ENCODE measurements at regions not wholly inside any gene's neighbourhood (a gene's known extent, or its start where the extent isn't known, plus 50 kb on each side); places are given as distances from the start of the nearest gene placed in this dataset.

- no peak overlapping the region for H3K9ac ChIP-seq (ENCODE audit: low read length)
- H3K36me3 ChIP-seq (ENCODE audit: control insufficient read depth, insufficient read depth, low read length) = no peaks in the 10 kb centered on the region
- no peak overlapping the region for H3K4me3 ChIP-seq (ENCODE audit: low read length)
- H3K27me3 ChIP-seq (ENCODE audit: control insufficient read depth, insufficient read depth, low read length) = no peaks in the 10 kb centered on the region
- no peak overlapping the region for H3K27ac ChIP-seq (ENCODE audit: low read depth, low read length)
- no peaks in the 10 kb centered on the region for H3K4me1 ChIP-seq (ENCODE audit: control insufficient read depth, insufficient read depth, low read length)
Measured at GRCh38 chr2:181772777-181773176, 92.5 kb upstream of the NEUROD1 start.

- no peaks in the 10 kb centered on the region for H3K36me3 ChIP-seq (ENCODE audit: control insufficient read depth, insufficient read depth, low read length)
- no peaks in the 10 kb centered on the region for H3K4me1 ChIP-seq (ENCODE audit: control insufficient read depth, insufficient read depth, low read length)
- H3K9ac ChIP-seq (ENCODE audit: low read length) = no peak overlapping the region
- H3K27ac ChIP-seq (ENCODE audit: low read depth, low read length) = no peak overlapping the region
- no peaks in the 10 kb centered on the region for H3K27me3 ChIP-seq (ENCODE audit: control insufficient read depth, insufficient read depth, low read length)
- no peak overlapping the region for H3K4me3 ChIP-seq (ENCODE audit: low read length)
Measured at GRCh38 chr2:181774685-181775084, 94.4 kb upstream of the NEUROD1 start.

GRCh38 chr2:181776336-181776735 is 96.0 kb upstream of the NEUROD1 start:
- no peak overlapping the region for H3K4me3 ChIP-seq (ENCODE audit: low read length)
- no peaks in the 10 kb centered on the region for H3K27me3 ChIP-seq (ENCODE audit: control insufficient read depth, insufficient read depth, low read length)
- no peak overlapping the region for H3K9ac ChIP-seq (ENCODE audit: low read length)
- no peak overlapping the region for H3K27ac ChIP-seq (ENCODE audit: low read depth, low read length)
- H3K36me3 ChIP-seq (ENCODE audit: control insufficient read depth, insufficient read depth, low read length) = no peaks in the 10 kb centered on the region
- no peaks in the 10 kb centered on the region for H3K4me1 ChIP-seq (ENCODE audit: control insufficient read depth, insufficient read depth, low read length)

- Histone ChIP-seq H3K27ac (ENCODE audit: low read depth, low read length) (no peak overlapping the region), H3K4me1 (ENCODE audit: control insufficient read depth, insufficient read depth, low read length) (no peaks in the 10 kb centered on the region), H3K9ac (ENCODE audit: low read length) (no peak overlapping the region), H3K27me3 (ENCODE audit: control insufficient read depth, insufficient read depth, low read length) (no peaks in the 10 kb centered on the region), H3K36me3 (ENCODE audit: control insufficient read depth, insufficient read depth, low read length) (no peaks in the 10 kb centered on the region), H3K4me3 (ENCODE audit: low read length) (no peak overlapping the region)
Measured at GRCh38 chr2:181777734-181778133, 97.4 kb upstream of the NEUROD1 start.

GRCh38 chr2:181778621-181779201 is 98.4 kb upstream of the NEUROD1 start:
- Histone ChIP-seq H3K9ac (ENCODE audit: low read length) (no peak overlapping the region), H3K4me1 (ENCODE audit: control insufficient read depth, insufficient read depth, low read length) (no peaks in the 10 kb centered on the region), H3K27me3 (ENCODE audit: control insufficient read depth, insufficient read depth, low read length) (no peaks in the 10 kb centered on the region), H3K27ac (ENCODE audit: low read depth, low read length) (peak overlapping the region; percentile 19), H3K4me3 (ENCODE audit: low read length) (no peak overlapping the region), H3K36me3 (ENCODE audit: control insufficient read depth, insufficient read depth, low read length) (no peaks in the 10 kb centered on the region)

GRCh38 chr2:181779288-181780021 is 99.1 kb upstream of the NEUROD1 start:
- H3K9ac ChIP-seq (ENCODE audit: low read length) = no peak overlapping the region
- H3K4me1 ChIP-seq (ENCODE audit: control insufficient read depth, insufficient read depth, low read length) = no peaks in the 10 kb centered on the region
- no peaks in the 10 kb centered on the region for H3K36me3 ChIP-seq (ENCODE audit: control insufficient read depth, insufficient read depth, low read length)
- H3K4me3 ChIP-seq (ENCODE audit: low read length) = no peak overlapping the region
- no peaks in the 10 kb centered on the region for H3K27me3 ChIP-seq (ENCODE audit: control insufficient read depth, insufficient read depth, low read length)
- H3K27ac ChIP-seq (ENCODE audit: low read depth, low read length) = peak overlapping the region; percentile 19

GRCh38 chr2:181780047-181780651 is 99.8 kb upstream of the NEUROD1 start:
- H3K4me1 ChIP-seq (ENCODE audit: control insufficient read depth, insufficient read depth, low read length) = no peaks in the 10 kb centered on the region
- no peak overlapping the region for H3K4me3 ChIP-seq (ENCODE audit: low read length)
- H3K9ac ChIP-seq (ENCODE audit: low read length) = no peak overlapping the region
- no peaks in the 10 kb centered on the region for H3K36me3 ChIP-seq (ENCODE audit: control insufficient read depth, insufficient read depth, low read length)
- no peaks in the 10 kb centered on the region for H3K27me3 ChIP-seq (ENCODE audit: control insufficient read depth, insufficient read depth, low read length)
- no peak overlapping the region for H3K27ac ChIP-seq (ENCODE audit: low read depth, low read length)

- H3K36me3 ChIP-seq (ENCODE audit: control insufficient read depth, insufficient read depth, low read length) = no peaks in the 10 kb centered on the region
- H3K4me1 ChIP-seq (ENCODE audit: control insufficient read depth, insufficient read depth, low read length) = no peaks in the 10 kb centered on the region
- H3K27me3 ChIP-seq (ENCODE audit: control insufficient read depth, insufficient read depth, low read length) = no peaks in the 10 kb centered on the region
- H3K4me3 ChIP-seq (ENCODE audit: low read length) = no peak overlapping the region
- H3K9ac ChIP-seq (ENCODE audit: low read length) = no peak overlapping the region
- no peak overlapping the region for H3K27ac ChIP-seq (ENCODE audit: low read depth, low read length)
Measured at GRCh38 chr2:181780657-181781056, 100.3 kb upstream of the NEUROD1 start.

GRCh38 chr2:181781078-181781786 is 100.9 kb upstream of the NEUROD1 start:
- no peaks in the 10 kb centered on the region for H3K4me1 ChIP-seq (ENCODE audit: control insufficient read depth, insufficient read depth, low read length)
- no peak overlapping the region for H3K4me3 ChIP-seq (ENCODE audit: low read length)
- no peaks in the 10 kb centered on the region for H3K27me3 ChIP-seq (ENCODE audit: control insufficient read depth, insufficient read depth, low read length)
- H3K36me3 ChIP-seq (ENCODE audit: control insufficient read depth, insufficient read depth, low read length) = no peaks in the 10 kb centered on the region
- no peak overlapping the region for H3K9ac ChIP-seq (ENCODE audit: low read length)
- no peak overlapping the region for H3K27ac ChIP-seq (ENCODE audit: low read depth, low read length)

- no peak overlapping the region for H3K4me3 ChIP-seq (ENCODE audit: low read length)
- H3K9ac ChIP-seq (ENCODE audit: low read length) = no peak overlapping the region
- no peaks in the 10 kb centered on the region for H3K27me3 ChIP-seq (ENCODE audit: control insufficient read depth, insufficient read depth, low read length)
- H3K36me3 ChIP-seq (ENCODE audit: control insufficient read depth, insufficient read depth, low read length) = no peaks in the 10 kb centered on the region
- no peak overlapping the region for H3K27ac ChIP-seq (ENCODE audit: low read depth, low read length)
- H3K4me1 ChIP-seq (ENCODE audit: control insufficient read depth, insufficient read depth, low read length) = no peaks in the 10 kb centered on the region
Measured at GRCh38 chr2:181782660-181783059, 102.3 kb upstream of the NEUROD1 start.

- Histone ChIP-seq H3K36me3 (ENCODE audit: control insufficient read depth, insufficient read depth, low read length) (no peaks in the 10 kb centered on the region), H3K27me3 (ENCODE audit: control insufficient read depth, insufficient read depth, low read length) (no peaks in the 10 kb centered on the region), H3K9ac (ENCODE audit: low read length) (no peak overlapping the region), H3K4me3 (ENCODE audit: low read length) (no peak overlapping the region), H3K4me1 (ENCODE audit: control insufficient read depth, insufficient read depth, low read length) (no peaks in the 10 kb centered on the region), H3K27ac (ENCODE audit: low read depth, low read length) (no peak overlapping the region)
Measured at GRCh38 chr2:181784556-181784955, 104.2 kb upstream of the NEUROD1 start.

GRCh38 chr2:181785691-181786344 is 105.5 kb upstream of the NEUROD1 start:
- Histone ChIP-seq H3K4me1 (ENCODE audit: control insufficient read depth, insufficient read depth, low read length) (no peaks in the 10 kb centered on the region), H3K27ac (ENCODE audit: low read depth, low read length) (no peak overlapping the region), H3K9ac (ENCODE audit: low read length) (no peak overlapping the region)

More at GRCh38 chr2:181785691-181786344, 105.5 kb upstream of the NEUROD1 start:
- Histone ChIP-seq H3K27me3 (ENCODE audit: control insufficient read depth, insufficient read depth, low read length) (no peaks in the 10 kb centered on the region), H3K4me3 (ENCODE audit: low read length) (no peak overlapping the region), H3K36me3 (ENCODE audit: control insufficient read depth, insufficient read depth, low read length) (no peaks in the 10 kb centered on the region)
